GM21360 (cell line): ENCODE measurements at regions not wholly inside any gene's neighbourhood (a gene's known extent, or its start where the extent isn't known, plus 50 kb on each side); places are given as distances from the start of the nearest gene placed in this dataset.
"Not testable (repeated sequence)": the region's sequence is repeated elsewhere in the genome, so short reads cannot be mapped to it uniquely, and the experiment has no call there.

ENCODE experiments used
- ATAC-seq: cut with Tn5 transposase; IDR thresholded peaks from one replicate; pipeline ENCODE4 v1.9.1; 2021; ENCODE audit warnings: mild to moderate bottlenecking, moderate library complexity; ENCODE audit not compliant: unreplicated experiment

DNA sequence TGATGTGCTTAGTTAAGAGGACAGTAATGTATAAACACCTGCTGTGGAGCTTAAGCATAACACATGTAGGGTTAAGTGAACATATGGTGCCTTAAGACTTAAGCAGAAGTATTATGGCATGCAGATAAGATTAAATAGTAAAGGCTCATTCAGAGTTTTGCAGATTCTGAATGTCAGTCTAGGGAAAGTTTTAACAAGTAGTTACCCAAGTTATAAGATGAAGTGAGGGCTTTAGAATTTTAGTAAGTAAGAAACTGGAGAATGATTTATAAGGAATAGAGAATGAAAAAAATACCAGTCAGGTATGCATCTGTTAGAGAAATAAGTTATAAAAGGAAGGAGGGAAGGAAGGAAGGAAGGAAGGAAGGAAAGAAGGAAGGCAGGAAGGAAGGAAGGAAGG lies 902.1 kb downstream of the TRAM1L1 start:
- no peak for ATAC-seq

- ATAC-seq: no peak
Measured at GRCh38 chr4:116180157-116180601, 905.2 kb downstream of the TRAM1L1 start.

GRCh38 chr4:116151371-116151770 lies 934.0 kb downstream of the TRAM1L1 start:
- not testable (repeated sequence) for ATAC-seq

DNA sequence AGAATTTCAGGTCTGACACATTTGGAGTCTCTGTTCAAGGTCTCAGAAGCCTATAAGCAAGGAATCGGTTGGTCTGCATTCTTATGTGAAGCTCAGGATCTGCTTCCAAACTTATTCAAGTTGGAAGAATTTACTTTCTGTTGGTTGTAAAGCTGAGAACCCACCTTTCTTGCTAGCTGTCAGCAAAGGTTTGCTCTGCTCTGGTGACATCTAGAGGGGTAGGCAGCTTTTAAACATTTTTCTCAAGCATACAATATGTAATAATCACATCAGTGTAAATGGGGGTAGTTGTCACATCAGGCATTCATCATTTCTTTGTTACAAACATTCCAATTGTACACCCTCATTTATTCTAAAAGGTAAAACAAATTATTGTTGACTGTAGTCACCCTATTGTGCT lies 935.2 kb downstream of the TRAM1L1 start:
- no peak for ATAC-seq

DNA sequence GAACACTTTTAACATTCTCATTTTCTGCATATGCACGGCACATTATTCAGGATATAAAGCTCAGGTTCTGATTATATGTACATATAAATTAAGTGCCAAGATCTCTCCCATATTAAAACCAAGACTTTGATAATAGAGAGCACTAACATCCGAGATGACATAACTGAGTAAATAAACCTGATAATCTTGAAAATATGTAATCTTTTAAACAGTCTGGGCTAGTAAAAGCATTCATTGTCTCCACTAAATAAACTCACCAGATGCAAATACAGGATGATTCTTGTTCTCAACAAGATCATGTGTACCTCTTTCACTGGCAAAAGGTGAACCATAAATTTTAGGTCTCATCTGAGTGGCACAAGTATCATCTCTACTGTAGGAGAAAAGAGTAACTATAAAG lies 942.2 kb downstream of the TRAM1L1 start:
- no peak for ATAC-seq

DNA sequence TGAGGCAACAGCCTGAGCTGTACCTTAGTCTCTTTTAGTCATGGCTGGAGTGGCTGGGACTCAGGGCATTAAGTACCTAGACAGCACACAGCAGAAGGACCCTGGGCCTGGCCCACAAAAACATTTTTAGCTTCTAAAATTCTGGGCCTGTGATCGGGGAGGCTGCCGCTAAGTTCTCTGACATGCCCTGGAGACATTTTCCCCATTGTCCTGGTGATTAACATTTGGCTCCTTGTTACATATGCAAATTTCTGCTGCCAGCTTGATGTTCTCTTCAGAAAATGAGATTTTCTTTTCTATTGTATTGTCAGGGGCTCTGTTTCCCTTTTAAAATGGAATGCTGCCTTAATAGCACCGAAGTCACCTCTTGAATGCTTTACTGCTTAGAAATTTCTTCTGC lies 952.4 kb downstream of the TRAM1L1 start:
- no peak for ATAC-seq

GRCh38 chr4:116126794-116127193 lies 958.6 kb downstream of the TRAM1L1 start:
- ATAC-seq: no peak

- no peak for ATAC-seq
Measured at GRCh38 chr4:116122124-116122523, 963.3 kb downstream of the TRAM1L1 start.

DNA sequence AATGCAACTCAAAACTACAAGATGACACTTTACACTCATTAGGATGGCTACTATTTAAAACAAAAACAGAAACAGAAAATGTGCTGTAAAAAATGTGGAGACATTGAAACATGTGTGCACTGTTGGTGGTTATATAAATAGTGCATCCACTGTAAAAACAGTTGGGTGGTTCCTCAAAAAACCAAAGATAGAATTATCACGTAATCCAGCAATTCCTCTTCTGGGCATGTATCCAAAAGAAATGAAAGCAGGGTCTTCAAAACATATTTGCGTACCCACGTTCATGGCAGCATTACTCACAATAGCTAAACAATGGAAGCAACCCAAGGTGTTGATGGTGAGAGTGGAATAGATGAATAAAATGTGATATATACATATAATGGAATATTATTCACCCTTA lies 967.2 kb downstream of the TRAM1L1 start:
- no peak for ATAC-seq

DNA sequence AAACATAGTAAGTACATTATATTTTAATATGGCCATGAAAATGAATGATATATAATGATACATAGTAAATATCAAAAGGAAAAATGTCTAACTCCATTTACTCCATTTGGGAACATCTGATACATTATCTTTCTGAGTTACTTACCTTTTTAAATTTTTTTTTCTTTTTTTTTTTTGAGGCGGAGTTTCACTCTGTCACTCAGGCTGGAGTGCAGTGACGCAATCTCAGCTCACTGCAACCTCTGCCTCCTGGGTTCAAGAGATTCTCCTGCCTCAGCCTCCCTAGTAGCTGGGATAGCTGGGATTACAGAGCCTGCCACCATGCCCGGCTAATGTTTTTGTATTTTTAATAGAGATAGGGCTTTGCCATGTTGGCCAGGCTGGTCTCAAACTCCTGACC lies 972.5 kb downstream of the TRAM1L1 start:
- ATAC-seq: not testable (repeated sequence)

- no peak for ATAC-seq
Measured at GRCh38 chr4:116110713-116111112, 974.7 kb downstream of the TRAM1L1 start.

DNA sequence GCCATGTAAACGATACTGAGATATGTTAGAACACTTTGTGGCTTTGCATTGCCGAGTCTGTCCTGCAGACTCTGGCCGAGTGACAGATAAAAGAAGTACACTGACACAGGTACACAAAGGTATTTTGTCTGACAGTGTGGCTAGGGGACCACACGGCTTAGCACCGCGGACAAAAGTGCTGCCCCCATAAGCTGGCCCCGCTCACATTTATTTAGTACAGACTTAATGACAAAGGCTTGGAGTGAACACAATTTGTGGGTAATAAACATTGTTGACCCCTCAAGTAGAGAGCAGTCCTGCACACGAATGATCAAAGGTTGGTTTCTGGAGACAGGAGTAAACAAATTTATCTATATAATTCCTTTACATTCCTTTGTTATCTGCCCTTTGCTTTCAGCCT lies 976.8 kb downstream of the TRAM1L1 start:
- no peak for ATAC-seq

DNA sequence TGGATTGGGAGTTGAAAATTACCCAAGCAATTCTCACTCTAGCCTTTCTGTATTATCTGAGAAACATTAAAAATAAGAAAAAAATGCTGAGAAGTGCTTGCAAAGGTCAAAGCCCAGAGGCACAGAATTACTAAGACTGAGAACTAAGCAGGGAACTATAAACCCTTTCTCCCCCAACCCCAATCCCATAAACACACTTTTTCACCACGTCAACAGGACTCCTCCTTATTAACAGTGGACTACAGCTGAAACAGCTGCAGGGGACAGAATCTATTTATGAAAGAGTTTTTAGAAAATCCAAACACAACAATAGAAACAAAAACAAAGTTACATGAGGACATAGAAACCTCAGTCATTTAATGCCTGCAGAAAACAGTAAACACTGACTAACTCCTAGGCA lies 984.1 kb downstream of the TRAM1L1 start:
- ATAC-seq: no peak

- ATAC-seq: no peak
Measured at GRCh38 chr4:116099596-116099995, 985.8 kb downstream of the TRAM1L1 start.

DNA sequence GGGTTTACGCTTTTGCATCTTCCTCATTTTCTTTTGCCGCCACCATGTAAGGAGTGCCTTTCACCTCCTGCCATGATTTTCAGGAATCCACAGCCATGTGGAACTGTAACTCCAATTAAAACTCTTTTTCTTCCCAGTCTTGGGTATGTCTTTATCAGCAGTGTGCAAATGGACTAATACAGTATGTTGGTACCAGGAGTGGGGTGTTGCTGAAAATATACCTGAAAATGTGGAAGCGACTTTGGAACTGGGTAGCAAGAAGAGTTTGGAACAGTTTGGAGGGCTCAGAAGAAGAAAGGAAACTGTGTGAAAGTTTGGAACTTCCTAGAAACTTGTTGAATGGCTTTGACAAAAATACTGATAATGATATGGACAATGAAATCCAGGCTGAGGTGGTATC lies 983.9 kb upstream of the NDST4 start:
- not testable (repeated sequence) for ATAC-seq

GRCh38 chr4:116092961-116093360 lies 979.5 kb upstream of the NDST4 start:
- no peak for ATAC-seq

- no peak for ATAC-seq
Measured at GRCh38 chr4:116088771-116089170, 975.4 kb upstream of the NDST4 start.

GRCh38 chr4:116082808-116083366 lies 969.5 kb upstream of the NDST4 start:
- ATAC-seq: no peak

DNA sequence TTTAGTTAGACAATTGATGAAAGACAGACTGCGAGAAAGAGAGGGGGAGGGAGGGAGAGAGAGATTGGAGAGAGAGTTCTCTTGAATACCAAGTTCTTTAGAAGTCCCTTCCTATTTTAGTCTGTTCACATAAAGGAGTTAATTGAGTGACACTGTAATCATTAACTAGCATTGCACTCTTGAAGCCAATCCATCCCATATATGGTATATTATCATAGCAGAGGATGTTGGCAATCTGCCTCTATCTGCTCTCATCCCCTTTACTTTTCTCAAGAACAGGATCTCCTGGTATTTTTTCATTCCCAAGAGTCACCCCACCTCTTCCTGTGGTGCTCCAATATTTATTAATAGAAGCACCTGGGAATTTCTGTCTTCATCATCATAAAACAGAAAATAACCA lies 959.6 kb upstream of the NDST4 start:
- ATAC-seq: no peak

DNA sequence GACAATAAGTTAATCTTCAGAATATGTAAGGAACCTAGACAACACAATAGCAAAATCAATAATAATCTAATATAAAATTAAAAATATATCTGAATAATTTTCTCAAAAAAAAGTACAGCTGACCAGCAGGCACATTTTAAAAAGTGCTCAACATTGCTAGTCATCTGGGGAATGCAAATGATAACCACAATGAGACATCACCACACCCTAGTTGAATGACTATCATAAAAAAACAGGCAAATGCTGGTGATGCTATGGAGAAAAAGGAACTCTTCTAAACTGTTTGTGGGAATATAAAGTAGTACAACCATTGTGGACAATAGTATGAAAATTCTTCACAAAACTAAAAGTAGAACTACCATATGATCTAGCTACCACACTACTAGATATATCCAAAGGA lies 956.9 kb upstream of the NDST4 start:
- no peak for ATAC-seq

- ATAC-seq: no peak
Measured at GRCh38 chr4:116066711-116067245, 953.4 kb upstream of the NDST4 start.

- no peak for ATAC-seq
Measured at GRCh38 chr4:116064331-116064730, 950.9 kb upstream of the NDST4 start.

DNA sequence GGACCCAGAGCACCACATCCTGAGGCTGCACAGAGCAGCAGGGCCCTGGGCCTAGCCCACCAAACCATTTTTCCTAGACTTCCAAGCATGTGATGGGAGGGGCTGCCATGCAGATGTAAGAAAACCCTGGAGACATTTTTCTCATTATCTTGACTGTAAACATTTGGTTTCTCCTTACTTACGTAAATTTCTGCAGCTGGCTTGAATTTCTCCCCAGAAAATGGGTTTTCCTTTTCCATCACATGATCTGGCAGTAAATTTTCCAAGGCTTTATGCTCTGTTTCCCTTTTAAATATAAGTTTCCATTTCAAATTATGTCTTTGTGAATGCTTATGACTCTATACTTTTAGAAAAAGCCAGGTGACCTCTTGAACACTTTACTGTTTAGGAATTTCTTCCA lies 945.9 kb upstream of the NDST4 start:
- ATAC-seq: no peak
